ENCODE measurements at regions not wholly inside any gene's neighbourhood (a gene's known extent, or its start where the extent isn't known, plus 50 kb on each side); places are given as distances from the start of the nearest gene placed in this dataset.
"Not testable (repeated sequence)": the region's sequence is repeated elsewhere in the genome, so short reads cannot be mapped to it uniquely, and the experiment has no call there.

GRCh38 chr7:81462672-81463071, 307.2 kb downstream of the HGF start:
- no peak for TF ChIP-seq CTCF (conservative IDR thresholded peaks at IDR 0.05; ENCODE audit: low read depth, low read length)
- H3K4me3 ChIP-seq (ENCODE audit: low read length) = no peak overlapping the region
- DNase-seq (ENCODE audit: low read depth) = no peak

- no peak for TF ChIP-seq CTCF (conservative IDR thresholded peaks at IDR 0.05; ENCODE audit: low read depth, low read length)
- H3K4me3 ChIP-seq (ENCODE audit: low read length) = no peak overlapping the region
- no peak for DNase-seq (ENCODE audit: low read depth)
Observed at GRCh38 chr7:81460250-81461045, 309.4 kb downstream of the HGF start.

GRCh38 chr7:81459485-81459884, 310.4 kb downstream of the HGF start:
- TF ChIP-seq CTCF (conservative IDR thresholded peaks at IDR 0.05; ENCODE audit: low read depth, low read length) = no peak
- H3K4me3 ChIP-seq (ENCODE audit: low read length) = no peak overlapping the region
- no peak for DNase-seq (ENCODE audit: low read depth)

GRCh38 chr7:81457852-81458522, 311.9 kb downstream of the HGF start:
- peak; percentile 45 for TF ChIP-seq CTCF (conservative IDR thresholded peaks at IDR 0.05; ENCODE audit: low read depth, low read length)
- H3K4me3 ChIP-seq (ENCODE audit: low read length) = no peak overlapping the region
- no peak for DNase-seq (ENCODE audit: low read depth)

- DNase-seq (ENCODE audit: low read depth); H3K4me3 ChIP-seq (ENCODE audit: low read length): not testable (repeated sequence)
Observed at GRCh38 chr7:81453770-81454169, 316.1 kb downstream of the HGF start.

GRCh38 chr7:81449105-81449504, 320.7 kb downstream of the HGF start:
- TF ChIP-seq CTCF (conservative IDR thresholded peaks at IDR 0.05; ENCODE audit: low read depth, low read length) = no peak
- no peak overlapping the region for H3K4me3 ChIP-seq (ENCODE audit: low read length)
- no peak for DNase-seq (ENCODE audit: low read depth)

- TF ChIP-seq CTCF (conservative IDR thresholded peaks at IDR 0.05; ENCODE audit: low read depth, low read length) = peak; percentile 64
- H3K4me3 ChIP-seq (ENCODE audit: low read length) = no peak overlapping the region
- peak; percentile 54 for DNase-seq (ENCODE audit: low read depth)
Observed at GRCh38 chr7:81447351-81447952, 322.4 kb downstream of the HGF start.

All from retinal pigment epithelial cell (primary cell).